Liver (tissue), 8 donors: ENCODE measurements at regions not wholly inside any gene's neighbourhood (a gene's known extent, or its start where the extent isn't known, plus 50 kb on each side); places are given as distances from the start of the nearest gene placed in this dataset.

Source experiments
- DNase-seq: peaks from one replicate; pipeline ENCODE4 v3.0.0-alpha.2; 2017; ENCODE audit warnings: low spot score
- H3K27ac ChIP-seq, 2 donors: one replicate each; pipeline ENCODE4 v1.7.0; 2013; ENCODE audit warnings: inconsistent platforms in 2 of 2, low read length in 2 of 2, control low read depth in 1 of 2, low read depth in 1 of 2, mild to moderate bottlenecking in 1 of 2
- H3K27me3 ChIP-seq, 4 donors: one replicate each; pipeline versions ENCODE4 v1.6.1 to v1.7.0; 2013; ENCODE audit warnings: low read length in 3 of 4, inconsistent platforms in 1 of 4, mild to moderate bottlenecking in 1 of 4, moderate library complexity in 1 of 4; ENCODE audit not compliant: control insufficient read depth in 4 of 4, insufficient read depth in 4 of 4
- H3K36me3 ChIP-seq, 4 donors: one replicate each; pipeline versions ENCODE4 v1.6.1 to v1.7.0; 2013; ENCODE audit warnings: low read length in 3 of 4, mild to moderate bottlenecking in 3 of 4, low read depth in 1 of 4, moderate library complexity in 1 of 4; ENCODE audit not compliant: control insufficient read depth in 4 of 4, insufficient read depth in 3 of 4
- H3K4me1 ChIP-seq, 4 donors: one replicate each; pipeline versions ENCODE4 v1.6.1 to v1.7.0; 2013; ENCODE audit warnings: low read length in 3 of 4, mild to moderate bottlenecking in 3 of 4, moderate library complexity in 1 of 4; ENCODE audit not compliant: control insufficient read depth in 4 of 4, insufficient read depth in 4 of 4
- H3K4me3 ChIP-seq, 3 donors: one replicate each; pipeline versions ENCODE4 v1.6.1 to v1.7.0; 2013; ENCODE audit warnings: low read length in 3 of 3, control low read depth in 1 of 3, low read depth in 1 of 3, mild to moderate bottlenecking in 1 of 3
- H3K9ac ChIP-seq, 2 donors: one replicate each; pipeline ENCODE4 v1.7.0; 2013; ENCODE audit warnings: low read length in 2 of 2, mild to moderate bottlenecking in 2 of 2, moderate library complexity in 2 of 2, control low read depth in 1 of 2, low read depth in 1 of 2
- H3K9me3 ChIP-seq, 4 donors: one replicate each; pipeline versions ENCODE4 v1.6.1 to v1.7.0; 2013; ENCODE audit warnings: low read length in 3 of 4; ENCODE audit not compliant: control insufficient read depth in 4 of 4
- CTCF ChIP-seq: fragments of 150-350 bp; IDR thresholded peaks from 2 replicates; pipeline ENCODE4 v1.5.1; 2017; ENCODE audit warnings: improper control_type of control experiment, low read depth, low read length; ENCODE audit not compliant: missing input control
- EGR1 ChIP-seq, 2 donors: IDR thresholded peaks; 2 replicates each; pipeline ENCODE4 v1.6.1; 2016 to 2018; ENCODE audit warnings: antibody characterized with exemption in 2 of 2, low read depth in 2 of 2
- FOXA1 ChIP-seq: IDR thresholded peaks from 2 replicates; pipeline ENCODE4 v1.6.1; 2016; ENCODE audit warnings: antibody characterized with exemption
- FOXA2 ChIP-seq: IDR thresholded peaks from 2 replicates; pipeline ENCODE4 v1.6.1; 2016; ENCODE audit warnings: antibody characterized with exemption
- HNF4G ChIP-seq: IDR thresholded peaks from 2 replicates; pipeline ENCODE4 v1.6.1; 2016; ENCODE audit warnings: antibody characterized with exemption
- JUND ChIP-seq, 2 donors: IDR thresholded peaks; 2 replicates each; pipeline ENCODE4 v1.6.1; 2016; ENCODE audit warnings: antibody characterized with exemption in 2 of 2
- MAX ChIP-seq: IDR thresholded peaks from 2 replicates; pipeline ENCODE4 v1.6.1; 2016; ENCODE audit warnings: antibody characterized with exemption
- NR2F2 ChIP-seq: IDR thresholded peaks from 2 replicates; pipeline ENCODE4 v1.6.1; 2016; ENCODE audit warnings: antibody characterized with exemption
- RAD21 ChIP-seq, 2 donors: IDR thresholded peaks; 2 replicates each; pipeline ENCODE4 v1.6.1; 2016; ENCODE audit warnings: antibody characterized with exemption in 2 of 2, mild to moderate bottlenecking in 2 of 2
- REST ChIP-seq: IDR thresholded peaks from 2 replicates; pipeline ENCODE4 v1.6.1; 2016; ENCODE audit warnings: antibody characterized with exemption, mild to moderate bottlenecking
- RXRA ChIP-seq, 2 donors: IDR thresholded peaks; 2 replicates each; pipeline ENCODE4 v1.6.1; 2017 to 2018; ENCODE audit warnings: antibody characterized with exemption in 2 of 2, mild to moderate bottlenecking in 1 of 2
- YY1 ChIP-seq: IDR thresholded peaks from 2 replicates; pipeline ENCODE4 v1.6.1; 2016; ENCODE audit warnings: antibody characterized with exemption, mild to moderate bottlenecking
- WGBS: extraction: QIAGEN DNeasy Blood & Tissue Kit; methylation state at CpG from one replicate; pipeline ENCODE4 v1.1.7; 2013; 5-methylcytosine and 5-hydroxymethylcytosine counted together
- donor health status: healthy.
- donor health status: healthy.
- donor health status: healthy.
- donor health status: healthy.
- donor health status: healthy.

DNA sequence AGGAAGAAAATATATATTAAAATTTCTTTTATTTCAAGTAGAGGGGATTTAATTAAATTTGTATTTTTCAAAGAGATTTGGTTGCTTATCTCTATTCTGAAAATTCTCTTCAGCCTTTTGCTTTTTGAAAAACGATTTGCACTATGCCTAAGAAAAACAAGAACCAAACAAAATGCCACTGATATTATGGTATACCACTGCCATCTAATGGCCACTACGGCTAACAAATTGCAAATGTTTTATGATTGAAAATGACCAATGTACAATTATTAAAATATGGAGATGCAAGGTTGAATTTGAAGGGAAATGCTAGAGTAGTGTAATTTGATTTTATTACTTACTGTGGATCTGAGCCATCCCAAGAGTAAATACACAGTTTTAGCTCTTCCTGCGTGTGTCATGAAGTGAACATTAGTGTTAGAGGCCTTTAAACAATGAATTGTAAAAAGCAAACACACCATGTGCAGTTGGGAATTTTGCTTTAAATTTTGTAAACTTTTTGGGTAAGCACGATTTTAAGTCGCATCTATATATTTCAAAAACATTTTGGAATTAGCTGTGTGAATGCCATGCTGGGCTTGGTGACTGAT is 137.4 kb upstream of the USP25 start:
- Histone ChIP-seq H3K4me3 (no peak overlapping the region), H3K36me3 (no peaks in the 10 kb centered on the region), H3K27ac (no peak overlapping the region), H3K9me3 (no peaks in the 10 kb centered on the region), H3K27me3 (no peaks in the 10 kb centered on the region), H3K4me1 (no peaks in the 10 kb centered on the region), H3K9ac (no peak overlapping the region)
- DNase-seq, result no peak
- WGBS, result 18% methylated on average over 5 of the region's 5 CpGs
- no peak for TF ChIP-seq YY1
- no peak for TF ChIP-seq FOXA1
- no peak for TF ChIP-seq HNF4G
- TF ChIP-seq NR2F2, result no peak
- peak; percentile 64 for TF ChIP-seq CTCF
- TF ChIP-seq RAD21 (IDR thresholded peaks at IDR 0.05), result peak; percentile 88 to 90
- no peak for TF ChIP-seq EGR1 (IDR thresholded peaks at IDR 0.05; ENCODE audit: low read depth in 2 of 2)
- no peak for TF ChIP-seq REST

- H3K27ac ChIP-seq, result no peak overlapping the region
- no peak for DNase-seq
- no peak overlapping the region for H3K9ac ChIP-seq
- H3K27me3 ChIP-seq, result no peaks in the 10 kb centered on the region
- no peaks in the 10 kb centered on the region for H3K9me3 ChIP-seq
- H3K4me3 ChIP-seq, result no peak overlapping the region
- no peaks in the 10 kb centered on the region for H3K36me3 ChIP-seq
- H3K4me1 ChIP-seq, result no peaks in the 10 kb centered on the region
- TF ChIP-seq FOXA2 (no peak), FOXA1 (no peak), JUND (IDR thresholded peaks at IDR 0.05) (no peak), EGR1 (IDR thresholded peaks at IDR 0.05; ENCODE audit: low read depth in 2 of 2) (no peak), RXRA (IDR thresholded peaks at IDR 0.05) (no peak), MAX (no peak), CTCF (no peak)
Observed at GRCh38 chr21:15592957-15593356, 136.8 kb upstream of the USP25 start.
